Osteoblast (primary cell): ENCODE measurements at regions not wholly inside any gene's neighbourhood (a gene's known extent, or its start where the extent isn't known, plus 50 kb on each side); places are given as distances from the start of the nearest gene placed in this dataset.
A peak's percentile ranks its signal among the peaks of the same experiment; 100 is the strongest.

Source experiments
- DNase-seq: peaks from one replicate; pipeline ENCODE4 v3.0.0; 2011; ENCODE audit warnings: low spot score, mixed read lengths; ENCODE audit not compliant: insufficient read length; ENCODE audit errors: missing footprints
- H2AFZ ChIP-seq: 2 replicates; pipeline ENCODE4 v1.6.0; 2011; ENCODE audit warnings: mild to moderate bottlenecking, low read length
- H3K27ac ChIP-seq: 2 replicates; pipeline ENCODE4 v1.5.1; 2011; ENCODE audit warnings: mild to moderate bottlenecking, low read depth, low read length, moderate library complexity
- H3K27me3 ChIP-seq: 2 replicates; pipeline ENCODE4 v1.6.0; 2012; ENCODE audit warnings: mild to moderate bottlenecking, control low read depth, inconsistent platforms, low read length, moderate library complexity; ENCODE audit not compliant: insufficient read depth
- H3K36me3 ChIP-seq: 2 replicates; pipeline ENCODE4 v1.5.1; 2011; ENCODE audit warnings: mild to moderate bottlenecking, low read length, control low read depth, moderate library complexity; ENCODE audit not compliant: insufficient read depth
- H3K4me1 ChIP-seq: 2 replicates; pipeline ENCODE4 v1.5.1; 2011; ENCODE audit warnings: mild to moderate bottlenecking, low read length, control low read depth, moderate library complexity; ENCODE audit not compliant: insufficient read depth
- H3K4me2 ChIP-seq: 2 replicates; pipeline ENCODE4 v1.6.0; 2011; ENCODE audit warnings: mild to moderate bottlenecking, low read length; ENCODE audit not compliant: insufficient read depth
- H3K4me3 ChIP-seq: fragments of 200-600 bp; sonication (generic); 3 replicates; pipeline ENCODE4 v1.5.1; 2012; ENCODE audit warnings: mild to moderate bottlenecking, low read length, inconsistent platforms; ENCODE audit not compliant: insufficient read depth
- H3K79me2 ChIP-seq: 2 replicates; pipeline ENCODE4 v1.6.0; 2012; ENCODE audit warnings: mild to moderate bottlenecking, low read length, control low read depth, inconsistent platforms; ENCODE audit not compliant: insufficient read depth
- H3K9me3 ChIP-seq: 2 replicates; pipeline ENCODE4 v1.5.1; 2011; ENCODE audit warnings: low read depth, low read length, control low read depth
- H4K20me1 ChIP-seq: 2 replicates; pipeline ENCODE4 v1.6.0; 2012; ENCODE audit warnings: mild to moderate bottlenecking, low read length, control low read depth; ENCODE audit not compliant: insufficient read depth
- TF ChIP-seq, protein P1 (sequence below): IDR thresholded peaks from 2 replicates; pipeline ENCODE4 v1.5.1; 2011; ENCODE audit warnings: mild to moderate bottlenecking, low read depth, low read length, moderate library complexity; ENCODE audit errors: extremely low read depth

DNA sequence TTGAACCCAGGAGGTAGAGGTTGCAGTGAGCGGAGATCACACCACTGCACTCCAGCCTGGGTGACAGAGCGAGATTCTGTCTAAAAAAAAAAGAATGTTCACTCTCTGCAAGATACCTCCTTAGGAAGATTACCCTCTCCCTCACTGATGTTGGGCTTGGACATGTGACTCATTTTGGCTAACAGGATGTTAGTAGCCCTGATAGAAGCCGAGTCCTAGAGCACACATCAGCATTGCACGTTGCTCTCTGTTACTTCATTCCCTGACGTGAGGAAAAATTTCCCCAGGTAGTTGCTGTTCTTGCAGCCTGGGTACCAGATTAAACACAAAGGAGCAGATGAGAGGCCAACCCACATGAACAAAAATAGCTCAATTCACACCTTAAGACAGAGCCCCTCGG is 78.1 kb upstream of the PRICKLE2 start:
- DNase-seq = no peak
- Histone ChIP-seq H3K4me2 (no peak overlapping the region), H3K4me1 (peaks cover 6% of the 10 kb centered on the region), H2AFZ (no peak overlapping the region), H3K79me2 (no peaks in the 10 kb centered on the region), H3K4me3 (no peak overlapping the region), H3K36me3 (no peaks in the 10 kb centered on the region), H3K27ac (no peak overlapping the region), H3K27me3 (no peaks in the 10 kb centered on the region), H3K9me3 (no peaks in the 10 kb centered on the region), H4K20me1 (no peaks in the 10 kb centered on the region)
- TF ChIP-seq, protein P1, sequence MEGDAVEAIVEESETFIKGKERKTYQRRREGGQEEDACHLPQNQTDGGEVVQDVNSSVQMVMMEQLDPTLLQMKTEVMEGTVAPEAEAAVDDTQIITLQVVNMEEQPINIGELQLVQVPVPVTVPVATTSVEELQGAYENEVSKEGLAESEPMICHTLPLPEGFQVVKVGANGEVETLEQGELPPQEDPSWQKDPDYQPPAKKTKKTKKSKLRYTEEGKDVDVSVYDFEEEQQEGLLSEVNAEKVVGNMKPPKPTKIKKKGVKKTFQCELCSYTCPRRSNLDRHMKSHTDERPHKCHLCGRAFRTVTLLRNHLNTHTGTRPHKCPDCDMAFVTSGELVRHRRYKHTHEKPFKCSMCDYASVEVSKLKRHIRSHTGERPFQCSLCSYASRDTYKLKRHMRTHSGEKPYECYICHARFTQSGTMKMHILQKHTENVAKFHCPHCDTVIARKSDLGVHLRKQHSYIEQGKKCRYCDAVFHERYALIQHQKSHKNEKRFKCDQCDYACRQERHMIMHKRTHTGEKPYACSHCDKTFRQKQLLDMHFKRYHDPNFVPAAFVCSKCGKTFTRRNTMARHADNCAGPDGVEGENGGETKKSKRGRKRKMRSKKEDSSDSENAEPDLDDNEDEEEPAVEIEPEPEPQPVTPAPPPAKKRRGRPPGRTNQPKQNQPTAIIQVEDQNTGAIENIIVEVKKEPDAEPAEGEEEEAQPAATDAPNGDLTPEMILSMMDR = no peak

DNA sequence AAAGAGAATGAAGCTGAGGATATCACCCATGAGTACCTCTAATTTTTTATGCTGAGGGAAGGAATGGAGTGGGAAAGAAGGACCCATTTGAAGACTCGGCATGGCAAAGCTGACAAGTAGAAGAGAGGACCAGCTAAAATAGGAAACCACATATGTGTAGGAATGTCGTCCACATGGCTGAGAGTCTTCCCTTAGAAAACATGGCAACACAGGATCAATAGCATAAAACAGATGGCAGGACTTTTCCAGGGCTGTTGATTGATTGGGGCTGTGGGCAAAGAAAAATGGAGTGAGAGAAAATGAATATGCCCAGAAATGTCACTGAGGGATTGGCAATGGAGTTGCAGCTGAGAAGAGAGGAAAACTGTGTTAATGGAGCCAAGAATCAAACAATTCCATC is 76.2 kb upstream of the PRICKLE2 start:
- no peak overlapping the region for H3K4me3 ChIP-seq
- H3K4me2 ChIP-seq = no peak overlapping the region
- peaks cover 6% of the 10 kb centered on the region for H3K4me1 ChIP-seq
- H2AFZ ChIP-seq = no peak overlapping the region
- no peak for DNase-seq
- no peaks in the 10 kb centered on the region for H3K79me2 ChIP-seq
- H3K27me3 ChIP-seq = no peaks in the 10 kb centered on the region
- H3K36me3 ChIP-seq = no peaks in the 10 kb centered on the region
- no peaks in the 10 kb centered on the region for H3K9me3 ChIP-seq
- TF ChIP-seq, protein P1 = no peak
- H3K27ac ChIP-seq = no peak overlapping the region
- no peaks in the 10 kb centered on the region for H4K20me1 ChIP-seq

- Histone ChIP-seq H3K27ac (no peak overlapping the region), H3K79me2 (no peaks in the 10 kb centered on the region), H3K27me3 (no peaks in the 10 kb centered on the region), H3K4me1 (peaks cover 7% of the 10 kb centered on the region), H3K4me2 (no peak overlapping the region), H2AFZ (no peak overlapping the region), H3K4me3 (no peak overlapping the region), H4K20me1 (no peaks in the 10 kb centered on the region), H3K36me3 (no peaks in the 10 kb centered on the region), H3K9me3 (no peaks in the 10 kb centered on the region)
- DNase-seq = peak; percentile 56
- TF ChIP-seq, protein P1 = no peak
These were observed 75.6 kb upstream of the PRICKLE2 start for GRCh38 chr3:64300790-64301423.

GRCh38 chr3:64299206-64299605 is 73.9 kb upstream of the PRICKLE2 start:
- no peak overlapping the region for H3K4me3 ChIP-seq
- no peak overlapping the region for H3K27ac ChIP-seq
- H3K79me2 ChIP-seq = no peaks in the 10 kb centered on the region
- H3K27me3 ChIP-seq = no peaks in the 10 kb centered on the region
- H3K36me3 ChIP-seq = no peaks in the 10 kb centered on the region
- TF ChIP-seq, protein P1 = no peak
- H4K20me1 ChIP-seq = no peaks in the 10 kb centered on the region
- no peak overlapping the region for H2AFZ ChIP-seq
- no peaks in the 10 kb centered on the region for H3K9me3 ChIP-seq
- H3K4me1 ChIP-seq = peaks cover 14% of the 10 kb centered on the region
- no peak overlapping the region for H3K4me2 ChIP-seq
- DNase-seq = no peak
